Gastrocnemius medialis (tissue), 4 donors: ENCODE measurements at regions not wholly inside any gene's neighbourhood (a gene's known extent, or its start where the extent isn't known, plus 50 kb on each side); places are given as distances from the start of the nearest gene placed in this dataset.

Experiments
- ATAC-seq, 2 donors: fragments of 150-250 bp; one replicate each; pipeline ENCODE4 v1.9.1; 2016
- DNase-seq, 2 donors: peaks; one replicate each; pipeline ENCODE4 v3.0.0-alpha.2; 2019
- H3K27ac ChIP-seq, 4 donors: fragments of 200-600 bp; sonication (generic); 1 replicate in 1 of 4; 2 replicates in 3 of 4; pipeline ENCODE4 v1.5.1; 2016 to 2018; ENCODE audit warnings: mild to moderate bottlenecking in 2 of 4, moderate library complexity in 1 of 4
- H3K27me3 ChIP-seq, 3 donors: fragments of 200-600 bp; sonication (generic) in 2 of 3; 1 replicate in 1 of 3; 2 replicates in 2 of 3; pipeline versions ENCODE4 v1.5.1 to v1.6.0; 2016 to 2019; ENCODE audit warnings: mild to moderate bottlenecking in 1 of 3, moderate library complexity in 1 of 3
- H3K36me3 ChIP-seq, 2 donors: fragments of 200-600 bp; sonication (generic) in 1 of 2; one replicate each; pipeline ENCODE4 v1.5.1; 2017 to 2018
- H3K4me1 ChIP-seq, 2 donors: fragments of 200-600 bp; sonication (generic) in 1 of 2; one replicate each; pipeline ENCODE4 v1.5.1; 2016 to 2017; ENCODE audit warnings: mild to moderate bottlenecking in 2 of 2
- H3K4me3 ChIP-seq, 4 donors: fragments of 200-600 bp; sonication (generic) in 3 of 4; 1 replicate in 1 of 4; 2 replicates in 3 of 4; pipeline ENCODE4 v1.5.1; 2016 to 2019; ENCODE audit warnings: mild to moderate bottlenecking in 2 of 4
- H3K9me3 ChIP-seq, 3 donors: fragments of 200-600 bp; sonication (generic) in 2 of 3; 1 replicate in 1 of 3; 2 replicates in 2 of 3; pipeline ENCODE4 v1.5.1; 2016 to 2019
- POLR2A ChIP-seq, 2 donors: fragments of 450-650 bp; IDR thresholded peaks; one replicate each; pipeline ENCODE4 v1.6.1; 2017; ENCODE audit warnings: antibody characterized with exemption in 2 of 2, mild to moderate bottlenecking in 2 of 2, moderate library complexity in 2 of 2
- in situ Hi-C, 4 donors: fragments of 200-750 bp; cut with MboI; loops; one replicate each; pipeline versions ENCODE4 v1.15.0 to v1.8.0; 2017; ENCODE audit warnings: low sequenced_read_pairs in 4 of 4
- intact Hi-C: fragments of 100-400 bp; cut with DNase I; formaldehyde crosslinking; loops from one replicate; pipeline ENCODE4 v1.15.1; 2023; ENCODE audit warnings: low total_unique reads
- TF ChIP-seq, protein P1 (sequence below), 5 experiments: fragments of 450-650 bp in 3 of 5; fragments of 200-600 bp in 2 of 5; sonication (generic) in 2 of 5; IDR thresholded peaks in 4 of 5; conservative IDR thresholded peaks in 1 of 5; 1 replicate in 4 of 5; 2 replicates in 1 of 5; pipeline ENCODE4 v1.5.1; 2016 to 2019; ENCODE audit warnings: antibody characterized with exemption in 5 of 5, mild to moderate bottlenecking in 3 of 5, moderate library complexity in 3 of 5

DNA sequence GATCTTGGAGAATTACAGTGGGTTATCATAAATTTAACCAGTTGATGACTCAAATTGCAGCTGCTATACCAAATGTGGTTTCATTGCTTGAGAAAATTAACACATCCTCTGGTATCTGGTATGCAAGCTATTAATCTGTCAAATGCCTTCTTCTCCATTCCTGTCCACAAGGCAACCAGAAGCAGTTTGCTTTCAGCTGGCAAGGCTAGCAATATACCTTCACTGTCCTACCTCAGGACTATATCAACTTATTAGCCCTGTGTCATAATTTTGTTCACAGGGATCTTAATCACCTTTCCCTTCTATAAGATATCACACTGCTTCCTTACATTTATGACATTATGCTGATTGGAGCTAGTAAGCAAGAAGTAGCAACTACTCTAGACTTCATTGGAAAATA lies 110.0 kb upstream of the GPC3 start:
- Histone ChIP-seq H3K4me3 (no peak overlapping the region), H3K27ac (no peak overlapping the region), H3K4me1 (no peaks in the 10 kb centered on the region), H3K9me3 (no peaks in the 10 kb centered on the region), H3K27me3 (no peaks in the 10 kb centered on the region), H3K36me3 (no peaks in the 10 kb centered on the region)
- in situ Hi-C loops = no loop called here
- intact Hi-C loops = no loop called here
- ATAC-seq = no peak
- TF ChIP-seq, protein P1, sequence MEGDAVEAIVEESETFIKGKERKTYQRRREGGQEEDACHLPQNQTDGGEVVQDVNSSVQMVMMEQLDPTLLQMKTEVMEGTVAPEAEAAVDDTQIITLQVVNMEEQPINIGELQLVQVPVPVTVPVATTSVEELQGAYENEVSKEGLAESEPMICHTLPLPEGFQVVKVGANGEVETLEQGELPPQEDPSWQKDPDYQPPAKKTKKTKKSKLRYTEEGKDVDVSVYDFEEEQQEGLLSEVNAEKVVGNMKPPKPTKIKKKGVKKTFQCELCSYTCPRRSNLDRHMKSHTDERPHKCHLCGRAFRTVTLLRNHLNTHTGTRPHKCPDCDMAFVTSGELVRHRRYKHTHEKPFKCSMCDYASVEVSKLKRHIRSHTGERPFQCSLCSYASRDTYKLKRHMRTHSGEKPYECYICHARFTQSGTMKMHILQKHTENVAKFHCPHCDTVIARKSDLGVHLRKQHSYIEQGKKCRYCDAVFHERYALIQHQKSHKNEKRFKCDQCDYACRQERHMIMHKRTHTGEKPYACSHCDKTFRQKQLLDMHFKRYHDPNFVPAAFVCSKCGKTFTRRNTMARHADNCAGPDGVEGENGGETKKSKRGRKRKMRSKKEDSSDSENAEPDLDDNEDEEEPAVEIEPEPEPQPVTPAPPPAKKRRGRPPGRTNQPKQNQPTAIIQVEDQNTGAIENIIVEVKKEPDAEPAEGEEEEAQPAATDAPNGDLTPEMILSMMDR (IDR thresholded peaks at IDR 0.05 in 4 of 5, conservative IDR thresholded peaks at IDR 0.05 in 1 of 5) = no peak
- no peak for TF ChIP-seq POLR2A (IDR thresholded peaks at IDR 0.05)
- no peak for DNase-seq

DNA sequence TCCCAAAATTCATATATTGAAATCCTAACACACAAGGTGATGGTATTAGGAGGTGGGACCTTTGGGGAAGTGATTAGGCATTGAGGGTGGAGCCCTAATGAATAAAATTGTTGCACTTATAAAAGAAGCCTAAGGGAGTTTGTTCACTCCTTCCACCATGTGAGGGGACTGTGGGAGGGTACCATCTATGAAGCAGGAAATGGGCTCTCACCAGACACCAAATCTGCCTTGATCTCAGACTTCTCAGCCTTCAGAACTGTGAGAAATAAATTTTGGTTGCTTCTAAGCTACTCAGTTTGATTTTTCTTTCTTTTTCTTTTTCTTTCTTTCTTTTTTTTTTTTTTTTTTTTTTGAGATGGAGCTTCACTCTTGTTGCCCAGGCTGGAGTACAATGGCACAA lies 116.2 kb upstream of the GPC3 start:
- H3K9me3 ChIP-seq = no peaks in the 10 kb centered on the region
- DNase-seq = no peak

DNA sequence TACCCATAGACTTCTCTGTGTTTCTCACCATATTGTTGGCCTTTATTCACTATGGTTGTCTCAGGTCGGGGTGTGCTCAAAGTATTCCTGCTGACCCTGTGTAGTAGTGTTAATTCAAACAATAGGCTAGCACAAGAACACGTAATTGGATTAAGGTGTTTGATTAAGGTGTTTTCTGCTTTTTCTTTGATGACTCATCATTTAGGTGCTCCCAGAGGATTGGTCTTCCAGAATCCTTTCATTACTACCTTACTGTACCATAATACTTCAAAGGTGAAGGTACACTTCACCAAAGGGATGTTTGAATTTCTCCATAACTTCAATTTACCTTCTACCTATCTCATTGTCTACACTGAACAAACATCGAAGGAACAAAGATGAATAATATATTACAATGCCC lies 121.7 kb upstream of the CCDC160 start:
- Histone ChIP-seq H3K36me3 (no peaks in the 10 kb centered on the region), H3K27ac (no peak overlapping the region), H3K4me3 (no peak overlapping the region), H3K27me3 (peaks cover 0 to 4% (median 0%) of the 10 kb centered on the region in 3 donors), H3K4me1 (no peaks in the 10 kb centered on the region), H3K9me3 (no peaks in the 10 kb centered on the region)
- DNase-seq (no peak), ATAC-seq (no peak)
- in situ Hi-C loops = no loop called here
- TF ChIP-seq POLR2A (IDR thresholded peaks at IDR 0.05) = no peak
- TF ChIP-seq, protein P1 (IDR thresholded peaks at IDR 0.05 in 4 of 5, conservative IDR thresholded peaks at IDR 0.05 in 1 of 5) = no peak
- intact Hi-C loops = no loop called here

More for the DNA sequence above, 116.2 kb upstream of the GPC3 start:
- Histone ChIP-seq H3K4me1 (no peaks in the 10 kb centered on the region), H3K27ac (no peak overlapping the region), H3K4me3 (no peak overlapping the region), H3K27me3 (no peaks in the 10 kb centered on the region), H3K36me3 (no peaks in the 10 kb centered on the region)
- intact Hi-C loops = no loop called here
- no peak for ATAC-seq
- in situ Hi-C loops = no loop called here
- no peak for TF ChIP-seq POLR2A (IDR thresholded peaks at IDR 0.05)
- TF ChIP-seq, protein P1 (IDR thresholded peaks at IDR 0.05 in 4 of 5, conservative IDR thresholded peaks at IDR 0.05 in 1 of 5) = no peak

DNA sequence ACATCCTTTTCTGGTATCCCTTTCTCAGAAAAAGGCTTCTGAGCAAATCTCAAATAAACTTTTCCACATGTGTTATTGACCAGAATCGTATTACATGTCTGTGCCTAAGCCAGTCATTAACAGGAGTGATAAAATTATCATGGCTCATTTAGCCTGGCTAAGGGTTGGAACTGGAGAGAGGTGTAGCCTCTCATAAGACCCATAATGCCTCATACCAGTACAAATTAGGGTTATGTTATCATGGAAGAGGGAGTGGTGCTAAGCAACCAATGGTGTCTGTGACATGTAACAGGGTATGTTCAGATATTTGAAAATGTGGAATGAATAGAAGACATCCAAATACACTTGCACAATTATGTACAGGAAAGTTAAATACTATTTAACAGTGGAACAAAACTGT lies 99.6 kb upstream of the CCDC160 start:
- H3K4me3 ChIP-seq = no peak overlapping the region
- H3K4me1 ChIP-seq = no peaks in the 10 kb centered on the region
- ATAC-seq = no peak
- DNase-seq = no peak
- TF ChIP-seq, protein P1 (IDR thresholded peaks at IDR 0.05 in 4 of 5, conservative IDR thresholded peaks at IDR 0.05 in 1 of 5) = no peak
- no peak for TF ChIP-seq POLR2A (IDR thresholded peaks at IDR 0.05)
- no peaks in the 10 kb centered on the region for H3K36me3 ChIP-seq
- no peaks in the 10 kb centered on the region for H3K9me3 ChIP-seq
- intact Hi-C loops (no loop called here), in situ Hi-C loops (no loop called here)
- no peaks in the 10 kb centered on the region for H3K27me3 ChIP-seq
- no peak overlapping the region for H3K27ac ChIP-seq

DNA sequence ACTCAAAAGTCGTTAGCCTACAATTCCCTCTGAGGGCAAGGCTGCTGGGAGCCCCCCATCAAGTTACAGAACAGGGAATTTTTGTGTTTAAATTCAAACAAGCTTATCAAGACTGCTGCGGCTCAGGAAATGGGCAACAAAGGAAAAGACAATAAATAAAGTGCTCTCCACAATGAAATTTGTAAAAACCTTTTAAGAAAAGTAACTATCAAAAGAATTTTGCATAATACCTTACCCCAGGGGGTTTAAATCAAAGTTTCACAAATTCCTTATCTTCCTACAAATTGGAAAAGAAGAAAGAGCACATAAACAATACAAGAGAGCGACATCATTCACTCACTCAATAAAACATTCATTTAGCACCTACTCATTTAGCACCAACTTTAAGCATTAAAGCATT lies 97.9 kb upstream of the CCDC160 start:
- ATAC-seq (no peak), DNase-seq (no peak)
- intact Hi-C loops (no loop called here), in situ Hi-C loops (no loop called here)
- Histone ChIP-seq H3K4me1 (no peaks in the 10 kb centered on the region), H3K9me3 (no peaks in the 10 kb centered on the region), H3K36me3 (no peaks in the 10 kb centered on the region), H3K4me3 (no peak overlapping the region), H3K27ac (no peak overlapping the region), H3K27me3 (no peaks in the 10 kb centered on the region)
- TF ChIP-seq POLR2A (IDR thresholded peaks at IDR 0.05) = no peak
- TF ChIP-seq, protein P1 (IDR thresholded peaks at IDR 0.05 in 4 of 5, conservative IDR thresholded peaks at IDR 0.05 in 1 of 5) = no peak
